SKM-1 treated with dmso at 0.1 percent for 144 hours (cell line): ENCODE measurements at regions not wholly inside any gene's neighbourhood (a gene's known extent, or its start where the extent isn't known, plus 50 kb on each side); places are given as distances from the start of the nearest gene placed in this dataset.
A peak's percentile ranks its signal among the peaks of the same experiment; 100 is the strongest.
"Not testable (repeated sequence)": the region's sequence is repeated elsewhere in the genome, so short reads cannot be mapped to it uniquely, and the experiment has no call there.

Experiments
- DNase-seq: peaks from one replicate; lab custom pipeline; 2025; ENCODE audit not compliant: unreplicated experiment; lab: John Stamatoyannopoulos, UW

DNA sequence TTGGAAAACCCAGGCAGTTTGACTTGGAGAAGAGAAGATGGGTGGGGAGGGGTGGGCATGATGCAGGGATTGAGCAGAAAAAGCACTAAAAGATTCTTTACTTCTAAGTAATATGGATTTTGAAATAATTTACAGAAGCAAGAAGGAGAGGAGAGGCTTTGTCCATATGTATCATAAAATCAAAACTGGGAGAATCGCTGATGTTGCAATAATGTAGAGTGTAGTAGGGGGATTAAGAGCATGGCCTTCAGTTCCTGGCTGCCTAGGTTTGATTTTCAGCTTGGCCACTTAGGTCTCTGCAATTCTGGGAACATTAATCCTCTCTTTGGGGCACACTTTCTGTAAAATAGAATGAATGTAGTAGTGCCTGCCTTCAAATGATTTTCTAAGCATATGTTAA lies 1760.4 kb upstream of the CELF4 start:
- no peak for DNase-seq

GRCh38 chr18:39319141-39319540 lies 1753.5 kb upstream of the CELF4 start:
- no peak for DNase-seq

GRCh38 chr18:39318462-39318861 lies 1752.9 kb upstream of the CELF4 start:
- no peak for DNase-seq

- DNase-seq: peak; percentile 43
These were observed 1752.4 kb upstream of the CELF4 start for GRCh38 chr18:39318008-39318407.

DNA sequence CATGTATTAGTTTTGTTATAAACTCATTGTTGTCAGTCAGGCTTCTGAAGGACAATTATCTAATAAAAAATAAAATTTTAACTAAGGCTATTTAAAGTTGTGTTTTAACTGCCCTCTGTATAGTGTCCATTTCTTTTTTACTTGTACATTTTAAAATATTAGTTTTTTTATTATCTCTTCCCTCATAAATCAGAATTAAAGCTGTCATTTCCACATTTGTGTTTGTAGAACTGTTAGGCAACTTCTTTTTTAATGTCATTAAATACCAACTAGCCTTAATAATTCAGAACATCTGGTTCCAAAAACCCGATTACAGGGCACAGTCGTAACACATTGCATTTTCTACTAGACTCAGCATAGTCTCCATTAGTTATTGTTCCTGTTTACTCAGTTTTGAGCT lies 1749.0 kb upstream of the CELF4 start:
- DNase-seq: no peak

- no peak for DNase-seq
These were observed 1748.4 kb upstream of the CELF4 start for GRCh38 chr18:39313992-39314391.

- DNase-seq: no peak
These were observed 1745.6 kb upstream of the CELF4 start for GRCh38 chr18:39311111-39311712.

- DNase-seq: not testable (repeated sequence)
These were observed 1743.4 kb upstream of the CELF4 start for GRCh38 chr18:39308931-39309521.

- no peak for DNase-seq
These were observed 1740.2 kb upstream of the CELF4 start for GRCh38 chr18:39305766-39306165.

GRCh38 chr18:39302481-39302880 lies 1736.9 kb upstream of the CELF4 start:
- DNase-seq: no peak

GRCh38 chr18:39299152-39299551 lies 1733.6 kb upstream of the CELF4 start:
- DNase-seq: no peak

DNA sequence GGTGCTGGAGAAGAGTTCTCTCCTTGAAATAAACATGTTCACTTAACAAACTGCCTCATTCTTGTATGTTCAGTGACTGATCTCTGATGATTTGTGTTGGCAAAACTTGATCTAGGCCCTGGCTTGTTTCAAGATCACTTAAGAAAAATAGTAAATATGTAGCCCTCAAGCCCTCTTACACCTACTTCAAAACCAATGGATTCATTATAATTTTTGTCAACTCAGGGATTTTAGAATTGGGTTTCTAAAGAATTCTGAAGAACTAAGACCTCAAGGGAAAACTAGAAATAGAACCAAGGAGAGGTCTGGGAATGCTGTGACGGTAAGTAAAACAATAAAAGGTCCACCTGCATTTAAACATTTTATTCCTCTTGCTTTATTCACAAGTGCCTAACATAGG lies 1731.6 kb upstream of the CELF4 start:
- DNase-seq: no peak

- DNase-seq: no peak
These were observed 1730.8 kb upstream of the CELF4 start for GRCh38 chr18:39296293-39296888.

- DNase-seq: no peak
These were observed 1711.2 kb upstream of the CELF4 start for GRCh38 chr18:39276764-39277163.

DNA sequence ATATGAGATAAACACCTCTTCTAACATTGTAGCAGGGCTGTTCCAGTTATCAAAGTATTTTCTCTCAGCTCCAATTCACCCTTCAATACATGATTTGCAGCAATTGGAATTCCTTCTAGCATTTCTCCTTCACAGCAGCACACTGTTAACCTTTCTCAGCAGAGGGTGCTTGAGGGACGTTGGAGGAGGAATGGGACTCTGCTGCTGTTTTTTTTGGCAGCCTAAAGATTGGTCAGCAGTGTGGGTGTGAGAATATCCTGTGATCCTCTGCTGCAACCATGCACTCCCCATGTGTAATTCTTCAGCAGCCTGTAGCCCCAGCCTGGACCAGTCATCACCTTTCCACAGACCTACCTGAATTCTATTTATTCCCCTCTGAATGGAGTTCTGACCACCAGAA lies 1708.9 kb upstream of the CELF4 start:
- DNase-seq: no peak

- no peak for DNase-seq
These were observed 1706.6 kb upstream of the CELF4 start for GRCh38 chr18:39272230-39272629.

- DNase-seq: no peak
These were observed 1706.1 kb upstream of the CELF4 start for GRCh38 chr18:39271654-39272053.

DNA sequence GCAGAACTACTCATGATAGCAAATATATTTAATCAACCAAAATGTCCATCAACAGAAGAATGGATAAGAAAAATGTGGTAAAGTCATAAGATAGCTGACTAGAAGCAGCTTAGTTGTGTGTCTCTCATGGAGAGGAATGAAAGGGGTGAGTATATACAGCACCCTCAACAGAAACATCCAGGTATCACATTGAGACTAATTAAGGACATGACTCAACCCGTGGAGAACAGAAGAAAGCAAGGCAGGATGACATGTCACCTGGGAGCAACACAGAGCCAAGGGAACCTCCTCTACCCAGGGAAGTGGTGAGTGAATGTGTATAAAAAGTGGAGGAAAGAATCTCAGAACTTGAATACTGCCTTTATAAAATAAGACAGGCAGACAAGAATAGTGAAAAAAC lies 1695.0 kb upstream of the CELF4 start:
- DNase-seq: no peak

- no peak for DNase-seq
These were observed 1694.1 kb upstream of the CELF4 start for GRCh38 chr18:39259736-39260135.

GRCh38 chr18:39244242-39244641 lies 1678.6 kb upstream of the CELF4 start:
- DNase-seq: no peak

DNA sequence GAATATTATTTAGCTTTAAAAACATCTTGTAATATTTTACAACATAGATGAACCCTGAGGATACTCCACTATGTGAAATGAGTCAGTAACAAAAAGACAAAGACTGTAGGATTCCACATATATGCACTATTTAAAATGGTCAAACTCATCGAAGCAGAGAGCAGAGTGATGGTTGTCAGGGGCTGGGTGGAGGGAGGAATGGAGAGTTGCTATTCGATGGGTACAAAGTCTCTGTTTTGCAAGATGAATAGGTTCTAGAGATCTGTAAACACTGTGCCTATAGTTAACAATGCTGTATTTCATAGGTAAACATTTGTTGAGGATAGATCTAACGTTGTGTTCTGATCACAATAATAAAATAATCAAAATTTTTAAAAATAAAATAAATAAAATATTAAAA lies 1675.9 kb upstream of the CELF4 start:
- no peak for DNase-seq

DNA sequence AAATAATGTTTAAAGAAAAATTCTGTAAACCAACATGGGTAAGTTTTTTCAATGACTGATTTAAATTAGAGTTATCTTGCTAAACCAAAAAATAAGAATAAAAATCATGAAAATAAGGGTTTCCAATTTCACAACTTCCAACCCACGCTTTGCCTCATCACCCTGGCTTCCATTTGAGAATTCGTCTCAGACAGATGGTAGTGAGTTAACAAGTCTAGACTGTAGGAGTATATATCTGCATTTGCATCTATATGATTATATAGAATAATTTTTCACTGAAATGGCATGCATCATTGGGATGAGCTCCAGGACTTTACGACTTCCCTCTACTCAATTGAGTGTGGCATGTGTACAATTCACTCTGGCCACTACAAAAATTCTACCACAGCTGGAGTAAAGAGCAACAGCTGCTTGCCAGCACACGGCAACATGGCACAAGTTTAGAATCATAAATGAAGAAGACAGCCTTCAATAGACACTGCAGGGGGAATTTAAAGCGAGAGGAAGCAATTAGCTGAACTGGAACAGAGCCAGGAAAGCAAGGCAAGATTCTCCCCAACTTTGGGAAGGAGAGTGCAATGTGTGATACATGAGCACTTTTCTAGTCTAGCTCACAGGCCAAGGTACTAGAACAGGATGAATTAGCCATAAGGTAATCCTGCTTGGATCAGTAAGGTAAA lies 1673.5 kb upstream of the CELF4 start:
- DNase-seq: no peak
